K562 (cell line): ENCODE measurements at regions not wholly inside any gene's neighbourhood (a gene's known extent, or its start where the extent isn't known, plus 50 kb on each side); places are given as distances from the start of the nearest gene placed in this dataset.
A peak's percentile ranks its signal among the peaks of the same experiment; 100 is the strongest.

Experiments used
- AFF1 ChIP-seq, 2 experiments: fragments of 450-650 bp; IDR thresholded peaks; 2 replicates each; pipeline ENCODE4 v1.6.1; 2018; ENCODE audit warnings: mild to moderate bottlenecking in 2 of 2, low read depth in 1 of 2; ENCODE audit not compliant: partially characterized antibody in 2 of 2
- CREB1 ChIP-seq, 2 experiments: sonication (generic) in 1 of 2; formaldehyde crosslinking in 1 of 2; IDR thresholded peaks; 2 replicates each; pipeline versions ENCODE4 v1.6.1 to v1.8.0; 2012 to 2022; ENCODE audit warnings: inconsistent platforms in 1 of 2, mild to moderate bottlenecking in 1 of 2, missing genetic modification reagents in 1 of 2, moderate library complexity in 1 of 2
- SETDB1 ChIP-seq: IDR thresholded peaks from one replicate; pipeline ENCODE4 v1.6.1; 2012; ENCODE audit warnings: low read length, control low read depth, inconsistent platforms
- ZBTB40 ChIP-seq, 2 experiments: fragments of 450-650 bp in 1 of 2; sonication (generic) in 1 of 2; formaldehyde crosslinking in 1 of 2; IDR thresholded peaks; 2 replicates each; pipeline versions ENCODE4 v1.7.1 to v1.9.0; 2016 to 2022; ENCODE audit warnings: inconsistent platforms in 1 of 2, mild to moderate bottlenecking in 1 of 2, missing genetic modification reagents in 1 of 2
- TF ChIP-seq, protein P1 (sequence below): fragments of 250-450 bp; sonication (Bioruptor Pico); IDR thresholded peaks from 2 replicates; pipeline ENCODE4 v1.4.0; 2020; ENCODE audit warnings: mild to moderate bottlenecking

GRCh38 chr11:16607675-16608644, 130.5 kb upstream of the C11orf58 start (continued):
- TF ChIP-seq ZBTB40 (IDR thresholded peaks at IDR 0.05) (peak; percentile 48; the same call in 1 of the 2 replicates), ZBTB40 (CRISPR knock-in tag; IDR thresholded peaks at IDR 0.05) (no peak), AFF1 (IDR thresholded peaks at IDR 0.05; ENCODE audit: low read depth in 1 of 2, partially characterized antibody in 2 of 2) (no peak), CREB1 (IDR thresholded peaks at IDR 0.05) (no peak), CREB1 (CRISPR knock-in tag; IDR thresholded peaks at IDR 0.05) (no peak), SETDB1 (no peak)
- TF ChIP-seq, protein P1, sequence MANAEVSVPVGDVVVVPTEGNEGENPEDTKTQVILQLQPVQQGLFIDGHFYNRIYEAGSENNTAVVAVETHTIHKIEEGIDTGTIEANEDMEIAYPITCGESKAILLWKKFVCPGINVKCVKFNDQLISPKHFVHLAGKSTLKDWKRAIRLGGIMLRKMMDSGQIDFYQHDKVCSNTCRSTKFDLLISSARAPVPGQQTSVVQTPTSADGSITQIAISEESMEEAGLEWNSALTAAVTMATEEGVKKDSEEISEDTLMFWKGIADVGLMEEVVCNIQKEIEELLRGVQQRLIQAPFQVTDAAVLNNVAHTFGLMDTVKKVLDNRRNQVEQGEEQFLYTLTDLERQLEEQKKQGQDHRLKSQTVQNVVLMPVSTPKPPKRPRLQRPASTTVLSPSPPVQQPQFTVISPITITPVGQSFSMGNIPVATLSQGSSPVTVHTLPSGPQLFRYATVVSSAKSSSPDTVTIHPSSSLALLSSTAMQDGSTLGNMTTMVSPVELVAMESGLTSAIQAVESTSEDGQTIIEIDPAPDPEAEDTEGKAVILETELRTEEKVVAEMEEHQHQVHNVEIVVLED (CRISPR knock-in tag) = no peak
